Uterus (tissue), 2 donors: ENCODE measurements at regions not wholly inside any gene's neighbourhood (a gene's known extent, or its start where the extent isn't known, plus 50 kb on each side); places are given as distances from the start of the nearest gene placed in this dataset.

ENCODE experiments used
- CTCF ChIP-seq, 4 experiments: fragments of 200-600 bp in 2 of 4; fragments of 450-650 bp in 2 of 4; sonication (generic) in 2 of 4; IDR thresholded peaks; one replicate each; pipeline ENCODE4 v1.5.1; 2016 to 2019; ENCODE audit warnings: antibody characterized with exemption in 4 of 4, mild to moderate bottlenecking in 2 of 4, moderate library complexity in 1 of 4
- POLR2A ChIP-seq, 2 donors: fragments of 450-650 bp; IDR thresholded peaks; one replicate each; pipeline ENCODE4 v1.6.1; 2016; ENCODE audit warnings: antibody characterized with exemption in 2 of 2, mild to moderate bottlenecking in 1 of 2, moderate library complexity in 1 of 2

DNA sequence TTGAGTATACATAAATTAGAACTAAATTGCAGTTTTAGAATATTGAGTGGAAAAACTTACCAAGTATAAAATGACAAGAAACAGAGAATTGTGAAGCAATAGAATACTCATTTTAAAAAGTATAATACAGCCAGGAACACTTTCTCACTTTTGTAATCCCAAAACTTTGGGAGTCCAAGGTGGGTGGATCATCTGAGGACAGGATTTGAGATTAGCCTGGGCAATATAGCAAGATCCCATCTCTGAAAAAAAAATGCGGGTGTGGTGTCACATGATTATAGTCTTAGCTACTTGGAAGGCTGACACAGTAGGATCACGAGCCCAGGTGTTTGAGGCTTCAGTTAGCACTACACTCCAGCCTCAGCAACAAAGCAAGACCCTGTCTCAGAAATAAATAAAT is 440.9 kb upstream of the POT1 start:
- TF ChIP-seq POLR2A (IDR thresholded peaks at IDR 0.05): no peak
- TF ChIP-seq CTCF (IDR thresholded peaks at IDR 0.05): no peak
